Left forelimb (tissue), 1 donor: ENCODE measurements at regions not wholly inside any gene's neighbourhood (a gene's known extent, or its start where the extent isn't known, plus 50 kb on each side); places are given as distances from the start of the nearest gene placed in this dataset.

Source experiments
- DNase-seq: peaks from one replicate; pipeline ENCODE4 v3.0.0-alpha.2; 2018; ENCODE audit warnings: low spot score

DNA sequence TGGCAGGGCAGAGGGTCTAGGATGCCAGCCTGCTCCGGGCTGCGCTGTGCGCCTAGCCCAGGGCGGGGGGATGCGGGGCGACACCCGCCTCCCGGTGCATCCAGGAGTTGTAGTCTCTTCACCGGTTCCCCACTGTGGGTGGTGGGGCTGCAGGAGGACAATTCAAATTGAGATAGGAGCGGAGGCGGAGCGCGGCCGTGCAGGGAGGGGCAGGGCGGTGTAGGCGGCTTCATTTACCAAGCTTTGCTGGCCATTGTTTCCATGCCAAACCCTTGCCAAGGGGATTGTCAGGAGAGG is 2047.4 kb downstream of the TP53TG3F start:
- no peak for DNase-seq

- no peak for DNase-seq
Observed at GRCh38 chr16:35510701-35511100, 2051.3 kb downstream of the TP53TG3F start.

DNA sequence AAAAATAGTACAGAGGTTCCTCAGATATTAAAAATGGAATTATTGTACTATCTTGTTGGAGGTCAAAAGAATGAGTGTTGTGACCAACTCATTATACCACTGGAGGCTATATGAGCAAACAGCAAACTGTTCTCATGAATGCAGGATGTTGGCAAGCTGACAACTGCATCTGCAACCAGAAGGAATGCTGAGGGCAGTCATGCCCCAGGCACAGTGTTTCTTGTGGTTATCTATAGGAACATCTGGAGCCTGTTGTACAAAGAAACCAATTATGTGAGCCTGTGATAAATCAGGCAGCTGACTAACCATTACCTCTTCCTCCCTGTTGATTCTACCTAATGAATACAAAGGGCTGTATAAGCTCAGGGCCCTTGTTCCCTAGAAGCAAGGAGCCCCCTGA is 2057.1 kb downstream of the TP53TG3F start:
- no peak for DNase-seq

DNA sequence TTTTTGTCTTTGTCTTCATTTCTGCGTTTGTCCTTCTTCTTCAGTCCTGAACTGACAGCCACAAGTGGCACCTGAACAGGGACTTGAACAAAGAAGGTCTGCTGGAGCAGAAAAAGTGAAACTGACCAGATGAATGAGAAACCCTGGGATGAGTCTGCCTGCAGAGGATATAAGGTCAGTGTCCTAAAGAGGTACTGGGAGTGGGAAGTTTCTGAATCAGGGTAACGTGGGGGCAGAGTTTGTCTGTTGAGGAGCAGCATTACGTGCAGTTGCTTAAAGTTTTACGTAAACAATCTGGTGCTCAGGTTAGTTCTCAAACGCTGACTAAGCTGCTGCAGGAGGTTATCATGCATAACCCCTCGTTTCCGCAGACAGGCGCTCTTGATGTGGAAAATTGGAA is 2057.6 kb downstream of the TP53TG3F start:
- no peak for DNase-seq

GRCh38 chr16:35523991-35524390 is 2064.6 kb downstream of the TP53TG3F start:
- DNase-seq, result no peak

DNA sequence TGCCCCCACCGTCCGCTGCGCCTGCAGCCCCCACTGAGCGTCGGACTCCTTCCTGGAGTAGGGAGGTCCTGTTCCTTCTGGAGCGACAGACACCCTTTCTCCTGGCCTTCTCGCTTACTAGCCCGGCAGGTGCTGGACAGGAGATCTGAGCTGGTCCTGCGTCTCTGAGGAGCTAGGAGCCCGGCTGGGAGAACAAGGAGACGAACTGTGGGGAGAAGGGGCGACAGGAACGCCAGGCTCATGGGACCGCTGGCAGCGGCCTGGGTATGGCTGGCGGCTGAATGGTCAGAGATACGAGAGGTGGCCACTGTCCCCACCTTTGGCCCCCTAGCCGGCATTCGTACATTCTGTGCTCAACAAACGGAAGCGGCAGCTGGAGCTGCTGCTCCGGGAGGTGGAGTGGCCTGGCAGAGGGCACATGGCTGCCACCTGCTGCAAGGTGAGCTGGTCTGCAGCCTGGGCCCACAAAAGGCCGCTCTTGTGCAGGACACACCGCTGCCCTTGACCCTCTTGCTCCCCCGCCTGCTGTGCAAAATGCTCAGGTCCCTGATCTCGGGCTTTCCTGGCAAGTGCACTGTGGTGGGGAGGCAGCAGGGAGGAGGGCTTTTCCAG is 2066.7 kb downstream of the TP53TG3F start:
- no peak for DNase-seq

DNA sequence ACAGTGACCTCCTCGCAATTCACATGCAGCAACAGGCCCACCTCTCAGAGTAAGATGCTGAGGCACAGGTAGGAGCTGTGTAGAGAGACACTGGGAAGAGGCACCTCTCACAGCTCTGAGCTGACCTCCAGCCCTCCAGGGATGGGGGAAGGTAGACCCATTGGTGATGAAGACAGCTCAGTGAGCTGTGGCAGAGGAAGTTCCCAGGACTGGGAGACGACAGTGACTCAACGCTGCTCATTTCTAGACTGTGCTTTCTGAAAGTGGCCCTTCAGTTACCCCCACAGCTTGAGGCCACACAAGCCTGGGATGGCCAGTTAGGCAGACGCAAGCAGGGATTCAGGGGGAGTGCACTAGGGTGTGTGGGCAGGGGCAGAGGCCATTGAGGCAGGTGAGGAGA is 2073.2 kb downstream of the TP53TG3F start:
- no peak for DNase-seq

- no peak for DNase-seq
Observed at GRCh38 chr16:35533683-35534082, 2074.3 kb downstream of the TP53TG3F start.

DNA sequence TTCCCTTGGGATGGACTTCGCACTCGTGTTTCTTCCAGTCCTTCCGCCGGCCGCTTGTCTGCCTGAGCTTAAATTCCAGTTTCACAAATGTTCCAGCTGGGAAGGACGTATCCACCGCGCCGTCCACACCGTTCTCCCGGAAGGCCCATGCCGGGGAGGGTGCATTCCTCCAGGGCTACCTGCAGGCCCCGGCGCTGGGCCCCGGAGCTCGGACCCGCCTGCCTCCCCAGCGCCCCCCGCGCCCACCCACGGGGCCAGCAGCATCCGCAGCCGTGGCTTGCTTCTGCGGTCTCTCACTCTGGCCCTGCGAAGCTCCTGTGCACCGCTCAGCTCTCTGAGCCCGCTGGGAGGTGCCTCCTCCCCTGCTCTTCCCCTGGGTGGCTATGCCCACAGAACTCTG is 2084.1 kb downstream of the TP53TG3F start:
- no peak for DNase-seq

GRCh38 chr16:35552763-35553162 is 2093.4 kb downstream of the TP53TG3F start:
- DNase-seq, result no peak

DNA sequence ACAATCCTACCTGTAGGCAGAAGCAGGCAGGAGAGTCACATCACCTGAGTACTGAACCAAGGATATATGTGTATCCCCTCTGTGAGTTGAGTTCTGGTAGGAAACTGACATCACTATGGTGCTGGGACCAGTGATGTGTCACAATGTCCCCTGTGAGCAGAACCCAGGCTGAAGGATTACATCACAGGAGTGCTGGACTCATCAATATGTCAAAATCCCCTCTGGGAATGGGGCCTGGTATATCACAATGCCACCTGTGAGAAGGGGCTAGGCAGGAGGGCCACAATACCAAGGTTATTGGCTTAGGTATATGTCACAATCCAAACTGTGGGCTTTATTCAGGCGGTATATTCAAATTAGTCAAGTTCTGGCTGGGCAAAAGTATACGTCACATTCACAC is 2098.3 kb downstream of the TP53TG3F start:
- no peak for DNase-seq

DNA sequence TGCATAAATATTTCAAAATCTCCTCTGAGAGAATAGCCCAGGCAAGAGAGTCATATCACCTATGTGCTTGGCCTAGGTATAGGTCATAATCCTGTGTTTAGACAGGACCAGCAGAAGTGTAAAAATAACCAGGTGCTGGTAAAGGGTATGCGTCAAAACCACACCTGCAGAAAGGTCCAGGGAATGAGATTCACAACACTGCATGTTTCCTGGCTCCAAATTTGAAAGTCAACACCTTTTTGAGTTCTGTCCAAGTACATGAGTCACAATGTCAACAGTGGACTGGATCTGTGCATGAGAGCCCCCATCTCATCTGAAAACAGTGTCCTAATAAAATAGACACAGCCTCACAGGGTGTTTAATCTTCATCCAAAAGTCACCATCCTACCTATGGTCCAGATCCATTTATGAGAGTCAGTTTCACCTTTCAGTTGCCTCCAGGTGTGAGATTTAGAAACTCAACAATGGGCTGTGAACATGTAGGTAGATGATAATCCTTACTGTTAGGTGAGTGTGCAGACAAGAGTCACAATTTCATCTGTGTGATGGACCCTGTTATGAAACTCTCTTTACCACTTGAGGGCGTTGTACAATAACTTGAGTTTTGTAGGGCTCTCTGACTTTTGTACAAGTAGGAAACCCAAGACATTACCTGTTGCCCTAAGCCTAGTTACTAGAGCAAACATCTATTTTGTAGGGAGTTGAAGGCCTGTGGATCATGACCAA is 2100.7 kb downstream of the TP53TG3F start:
- DNase-seq, result no peak

DNA sequence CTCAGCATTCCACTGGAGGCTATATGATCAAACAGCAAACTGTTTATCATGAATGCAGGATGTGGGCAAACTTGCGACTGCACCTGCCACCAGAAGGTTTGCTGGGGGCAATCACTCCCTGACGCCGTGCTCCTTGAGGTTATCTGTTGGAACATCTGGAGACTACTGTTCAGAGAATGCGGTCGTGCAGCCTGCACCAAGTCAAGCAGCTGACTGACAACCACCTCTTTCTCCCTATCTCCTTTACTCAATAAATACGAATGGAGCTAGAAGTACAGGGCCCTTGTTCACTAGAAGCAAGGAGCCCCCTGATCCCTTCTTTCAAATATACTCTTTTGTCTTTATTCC is 2101.2 kb downstream of the TP53TG3F start:
- DNase-seq, result no peak

DNA sequence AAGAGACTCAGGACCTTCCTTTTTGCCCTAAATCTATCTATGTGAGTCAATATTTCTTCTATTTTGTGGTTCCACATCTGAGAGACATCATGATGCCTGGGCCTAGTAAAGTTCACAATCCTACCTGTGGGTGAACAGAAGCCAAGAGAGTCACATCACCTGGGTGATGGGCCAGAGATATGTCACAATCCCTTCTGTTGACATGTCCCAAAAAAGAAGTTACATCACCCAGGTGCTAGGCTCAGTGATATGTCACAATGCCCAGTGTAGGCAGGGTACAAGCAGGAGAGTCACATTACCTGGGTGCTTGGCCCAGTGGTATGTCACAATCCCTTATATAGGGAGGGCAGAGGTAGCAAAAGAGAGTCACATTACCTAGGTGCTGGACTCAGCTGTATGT is 2101.9 kb downstream of the TP53TG3F start:
- no peak for DNase-seq

- DNase-seq, result no peak
Observed at GRCh38 chr16:35562471-35562870, 2103.1 kb downstream of the TP53TG3F start.

GRCh38 chr16:35562919-35563318 is 2103.5 kb downstream of the TP53TG3F start:
- DNase-seq, result no peak

DNA sequence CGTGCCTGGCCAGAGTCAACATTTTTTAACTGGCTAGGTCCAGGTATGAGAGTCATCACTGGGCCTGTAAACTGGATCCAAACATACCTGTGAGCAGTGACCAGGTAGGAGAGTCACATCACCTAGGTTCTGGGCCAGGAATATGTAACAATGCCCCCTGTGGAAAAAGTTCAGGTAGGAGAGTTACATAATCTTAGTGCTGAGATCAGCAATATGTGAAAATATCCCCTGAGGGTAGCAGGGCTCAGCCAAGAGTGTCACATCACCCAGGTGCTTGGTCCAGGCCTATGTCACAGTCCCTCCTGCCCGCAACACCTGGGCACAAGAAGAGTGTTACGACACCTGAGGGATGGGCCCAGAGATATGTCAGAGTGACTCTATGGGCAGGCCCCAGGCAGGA is 2104.7 kb downstream of the TP53TG3F start:
- DNase-seq, result no peak

DNA sequence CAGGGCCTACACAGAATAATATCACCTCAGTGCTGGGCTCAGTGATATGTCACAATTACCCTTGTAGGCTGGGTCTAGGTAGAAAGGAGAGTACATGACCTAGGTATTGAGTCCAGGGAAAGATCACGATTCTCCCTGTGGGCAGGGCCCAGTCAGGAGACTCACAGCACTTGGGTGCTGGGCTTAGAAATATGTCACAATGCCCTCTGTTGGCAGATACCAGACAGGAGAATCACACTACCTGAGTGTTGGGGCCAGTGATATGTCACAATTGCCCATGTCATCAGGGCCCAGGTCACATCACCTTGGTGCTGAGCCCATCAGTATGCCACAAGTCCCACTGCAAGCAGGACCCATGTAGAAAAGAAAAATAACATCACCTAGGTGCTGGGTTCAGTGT is 2105.5 kb downstream of the TP53TG3F start:
- DNase-seq, result no peak

GRCh38 chr16:35565626-35566025 is 2106.2 kb downstream of the TP53TG3F start:
- DNase-seq, result no peak

- no peak for DNase-seq
Observed at GRCh38 chr16:35569413-35569812, 2110.0 kb downstream of the TP53TG3F start.

DNA sequence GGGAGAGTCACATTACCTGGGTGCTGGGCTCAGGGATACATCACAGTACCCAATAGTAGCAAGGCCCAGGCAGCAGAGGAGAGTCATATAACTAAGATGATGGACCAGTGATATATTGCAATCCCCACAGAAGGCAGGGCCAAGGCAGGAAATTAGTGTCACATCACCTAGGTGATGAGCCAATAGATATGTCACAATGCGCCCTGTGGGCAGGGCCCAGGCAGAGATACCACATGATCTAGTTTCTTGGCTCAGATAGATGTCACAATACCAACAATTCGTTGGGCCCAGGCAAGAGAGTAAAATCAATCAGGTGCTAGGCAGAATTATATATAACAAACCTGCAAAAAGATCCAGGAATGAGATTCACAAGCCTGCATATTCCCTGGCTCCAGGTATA is 2111.5 kb downstream of the TP53TG3F start:
- DNase-seq, result no peak

GRCh38 chr16:35572186-35572585 is 2112.8 kb downstream of the TP53TG3F start:
- no peak for DNase-seq

- DNase-seq, result no peak
Observed at GRCh38 chr16:35573407-35573806, 2114.0 kb downstream of the TP53TG3F start.

DNA sequence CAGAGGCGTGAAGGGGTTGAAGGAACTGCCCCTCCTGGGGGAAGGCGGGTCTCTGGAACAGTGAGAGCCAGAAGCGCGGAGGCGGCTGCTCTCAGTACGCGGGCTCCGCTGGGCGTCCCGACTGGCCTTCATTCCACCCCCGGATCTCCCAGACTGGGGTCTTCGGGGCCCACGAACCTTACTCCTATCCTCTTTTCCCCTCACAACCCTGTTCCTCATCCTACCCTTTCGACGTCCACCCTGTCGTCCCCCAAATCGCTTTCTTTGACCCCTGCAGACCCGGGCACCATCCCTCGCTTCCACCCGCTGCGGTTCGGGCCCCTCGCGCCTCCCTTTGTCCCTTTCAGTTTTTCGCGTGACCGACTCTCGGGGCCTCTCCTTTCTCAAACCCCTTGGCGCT is 2114.6 kb downstream of the TP53TG3F start:
- no peak for DNase-seq
